Activated CD8-positive, alpha-beta T cell treated with anti-CD3 and anti-CD28 coated beads for 36 hours (primary cell): ENCODE measurements at regions not wholly inside any gene's neighbourhood (a gene's known extent, or its start where the extent isn't known, plus 50 kb on each side); places are given as distances from the start of the nearest gene placed in this dataset.

Experiments used
- ATAC-seq: fragments of 200-7000 bp; cut with Tn5 transposase; one replicate; pipeline ENCODE4 v1.10.0; 2021; ENCODE audit warnings: mild to moderate bottlenecking, moderate library complexity
- CTCF ChIA-PET: fragments of 350-600 bp; sonication (Branson Sonifier 250); formaldehyde crosslinking; loops from one replicate; lab custom pipeline; 2021; ENCODE audit warnings: antibody characterized with exemption; lab: Charles Lee
- POLR2A ChIA-PET: fragments of 350-600 bp; sonication (Branson Sonifier 250); formaldehyde crosslinking; loops from one replicate; lab custom pipeline; 2021; ENCODE audit warnings: antibody characterized with exemption; lab: Charles Lee
- DNase-seq: peaks from one replicate; pipeline ENCODE4 v3.0.0-alpha.2; 2020
- H3K27ac Mint-ChIP-seq: one replicate; pipeline ENCODE4 v1.8.0; 2021; ENCODE audit warnings: mild to moderate bottlenecking, mixed read lengths
- H3K27me3 Mint-ChIP-seq: one replicate; pipeline ENCODE4 v1.8.0; 2021; ENCODE audit warnings: mixed read lengths
- H3K36me3 Mint-ChIP-seq: one replicate; pipeline ENCODE4 v1.8.0; 2021; ENCODE audit warnings: low read depth, mixed read lengths
- H3K4me1 Mint-ChIP-seq: one replicate; pipeline ENCODE4 v1.8.0; 2021; ENCODE audit warnings: low read depth, mixed read lengths
- H3K4me3 Mint-ChIP-seq: one replicate; pipeline ENCODE4 v1.8.0; 2021; ENCODE audit warnings: mild to moderate bottlenecking, moderate library complexity, mixed read lengths
- H3K9me3 Mint-ChIP-seq: one replicate; pipeline ENCODE4 v1.8.0; 2021; ENCODE audit warnings: mixed read lengths
- intact Hi-C: fragments of 100-400 bp; cut with micrococcal nuclease; formaldehyde crosslinking; loops from one replicate; pipeline ENCODE4 v1.10.0; 2022
- TF ChIP-seq, protein P1 (sequence below): fragments of 200-600 bp; IDR thresholded peaks from one replicate; pipeline ENCODE4 v1.8.0; 2022; ENCODE audit warnings: antibody characterized with exemption, mild to moderate bottlenecking

DNA sequence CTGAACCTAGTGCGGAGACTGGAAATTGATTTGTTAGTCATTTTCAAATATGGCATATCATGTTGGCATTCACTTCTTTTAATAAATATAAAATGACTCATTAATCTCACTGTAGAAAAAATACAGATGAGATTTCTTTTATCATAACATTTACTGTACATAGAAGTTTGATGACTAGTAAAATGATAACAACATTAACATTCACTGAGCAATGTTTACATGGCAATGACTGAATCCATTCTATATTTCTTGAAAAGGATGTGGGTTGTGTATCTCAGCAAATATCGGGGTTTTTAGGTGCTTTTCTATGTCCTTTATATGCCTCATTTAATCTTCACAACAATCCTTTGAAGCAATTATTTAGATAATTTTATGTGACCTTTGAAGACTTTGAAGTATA, 920.9 kb upstream of the FAT3 start:
- no peak overlapping the region for H3K4me3 Mint-ChIP-seq
- intact Hi-C loops: no loop called here
- TF ChIP-seq, protein P1, sequence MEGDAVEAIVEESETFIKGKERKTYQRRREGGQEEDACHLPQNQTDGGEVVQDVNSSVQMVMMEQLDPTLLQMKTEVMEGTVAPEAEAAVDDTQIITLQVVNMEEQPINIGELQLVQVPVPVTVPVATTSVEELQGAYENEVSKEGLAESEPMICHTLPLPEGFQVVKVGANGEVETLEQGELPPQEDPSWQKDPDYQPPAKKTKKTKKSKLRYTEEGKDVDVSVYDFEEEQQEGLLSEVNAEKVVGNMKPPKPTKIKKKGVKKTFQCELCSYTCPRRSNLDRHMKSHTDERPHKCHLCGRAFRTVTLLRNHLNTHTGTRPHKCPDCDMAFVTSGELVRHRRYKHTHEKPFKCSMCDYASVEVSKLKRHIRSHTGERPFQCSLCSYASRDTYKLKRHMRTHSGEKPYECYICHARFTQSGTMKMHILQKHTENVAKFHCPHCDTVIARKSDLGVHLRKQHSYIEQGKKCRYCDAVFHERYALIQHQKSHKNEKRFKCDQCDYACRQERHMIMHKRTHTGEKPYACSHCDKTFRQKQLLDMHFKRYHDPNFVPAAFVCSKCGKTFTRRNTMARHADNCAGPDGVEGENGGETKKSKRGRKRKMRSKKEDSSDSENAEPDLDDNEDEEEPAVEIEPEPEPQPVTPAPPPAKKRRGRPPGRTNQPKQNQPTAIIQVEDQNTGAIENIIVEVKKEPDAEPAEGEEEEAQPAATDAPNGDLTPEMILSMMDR: no peak
- H3K9me3 Mint-ChIP-seq: peaks cover 7% of the 10 kb centered on the region
- H3K27ac Mint-ChIP-seq: no peak overlapping the region
- DNase-seq (no peak), ATAC-seq (no peak)
- CTCF ChIA-PET: no interaction called here
- H3K27me3 Mint-ChIP-seq: no peaks in the 10 kb centered on the region
- H3K36me3 Mint-ChIP-seq: no peaks in the 10 kb centered on the region
- no peaks in the 10 kb centered on the region for H3K4me1 Mint-ChIP-seq
- POLR2A ChIA-PET: no interaction called here

DNA sequence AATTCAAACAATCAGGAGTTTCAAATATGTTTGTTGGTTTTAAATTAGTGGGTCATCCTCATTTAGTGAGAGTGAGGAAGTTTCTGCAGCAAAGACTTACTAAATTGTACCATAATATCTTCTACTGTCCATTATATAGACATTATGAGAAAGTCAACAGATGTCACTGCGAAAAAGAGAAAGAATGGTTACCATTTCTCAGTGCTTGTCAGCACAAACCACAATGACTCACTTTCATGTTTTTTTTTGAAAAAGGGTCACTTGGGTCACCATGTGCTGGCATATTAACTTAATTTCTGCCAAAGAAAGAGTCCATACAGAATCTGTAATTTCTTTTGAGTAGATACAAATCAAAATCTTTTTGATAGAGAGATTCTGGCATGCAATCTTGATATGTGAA, 924.6 kb upstream of the FAT3 start:
- ChIA-PET POLR2A (no interaction called here), CTCF (no interaction called here)
- no peaks in the 10 kb centered on the region for H3K36me3 Mint-ChIP-seq
- no peaks in the 10 kb centered on the region for H3K27me3 Mint-ChIP-seq
- H3K4me3 Mint-ChIP-seq: no peak overlapping the region
- DNase-seq (no peak), ATAC-seq (no peak)
- H3K27ac Mint-ChIP-seq: no peak overlapping the region
- no peaks in the 10 kb centered on the region for H3K4me1 Mint-ChIP-seq
- TF ChIP-seq, protein P1: no peak
- intact Hi-C loops: no loop called here
- H3K9me3 Mint-ChIP-seq: peaks cover 9% of the 10 kb centered on the region

DNA sequence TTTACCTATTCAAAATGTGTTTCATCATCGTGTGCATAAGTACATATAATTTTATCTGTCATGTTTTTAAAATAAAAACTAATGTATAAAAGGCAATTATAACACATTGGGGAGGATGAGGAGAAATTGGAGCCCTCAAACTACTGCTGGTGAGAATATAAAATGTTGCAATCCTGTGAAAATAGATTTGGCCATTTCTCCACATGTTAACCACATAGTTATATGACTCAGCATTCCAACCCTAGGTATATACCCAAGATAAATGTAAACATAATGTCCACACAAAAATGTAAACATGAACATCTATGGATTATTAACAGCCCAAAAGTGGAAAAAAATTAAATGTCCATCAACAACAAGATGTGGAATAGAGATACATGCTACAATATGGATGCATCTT, 928.0 kb upstream of the FAT3 start:
- ATAC-seq (no peak), DNase-seq (no peak)
- Mint-ChIP-seq H3K4me1 (no peaks in the 10 kb centered on the region), H3K9me3 (peaks cover 2% of the 10 kb centered on the region), H3K27ac (no peak overlapping the region), H3K4me3 (no peak overlapping the region), H3K27me3 (no peaks in the 10 kb centered on the region), H3K36me3 (no peaks in the 10 kb centered on the region)
- TF ChIP-seq, protein P1: no peak
- intact Hi-C loops: no loop called here
- ChIA-PET CTCF (no interaction called here), POLR2A (no interaction called here)

DNA sequence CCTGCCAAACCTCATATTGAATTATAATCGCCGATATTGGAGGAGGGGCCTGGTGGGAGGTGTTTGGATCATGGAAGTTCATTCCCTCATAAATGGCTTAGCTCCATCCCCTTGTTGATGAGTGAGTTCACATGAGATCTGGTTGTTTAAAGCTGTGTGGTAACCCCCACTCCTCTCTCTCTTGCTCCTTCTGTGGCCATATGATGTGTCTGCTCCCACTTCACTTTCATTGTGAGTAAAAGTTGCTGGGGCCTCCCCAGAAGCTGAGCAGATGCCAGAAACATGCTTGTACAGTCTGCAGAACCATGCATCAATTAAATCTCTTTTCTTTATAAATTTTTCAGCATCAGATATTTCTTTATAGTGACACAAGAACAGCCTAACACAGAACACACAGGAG, 929.0 kb upstream of the FAT3 start:
- Mint-ChIP-seq H3K27ac (no peak overlapping the region), H3K9me3 (peaks cover 2% of the 10 kb centered on the region)
- no peak for ATAC-seq

DNA sequence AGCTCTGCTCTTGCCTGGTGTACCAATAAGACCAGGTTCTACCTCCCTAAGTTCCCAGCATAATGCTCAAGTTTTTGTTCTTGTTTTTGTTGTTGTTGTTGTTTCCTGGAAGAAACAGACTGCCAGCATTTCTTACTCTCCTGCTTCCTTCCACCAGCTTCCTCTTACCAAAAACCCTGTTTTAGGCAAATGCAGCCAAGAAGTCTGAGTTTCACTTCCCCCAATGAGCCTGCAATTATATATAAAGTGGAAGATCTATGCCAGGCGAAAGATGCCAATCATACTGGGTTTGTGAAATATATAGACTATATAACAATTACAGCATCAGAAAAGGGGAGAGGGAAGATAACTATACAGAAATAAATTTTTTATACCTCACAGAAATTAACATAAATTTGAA, 931.5 kb upstream of the FAT3 start:
- ATAC-seq (no peak), DNase-seq (no peak)
- H3K36me3 Mint-ChIP-seq: no peaks in the 10 kb centered on the region
- H3K27ac Mint-ChIP-seq: no peak overlapping the region
- H3K9me3 Mint-ChIP-seq: peaks cover 2% of the 10 kb centered on the region
- H3K27me3 Mint-ChIP-seq: no peaks in the 10 kb centered on the region
- H3K4me3 Mint-ChIP-seq: no peak overlapping the region
- no peaks in the 10 kb centered on the region for H3K4me1 Mint-ChIP-seq
- ChIA-PET CTCF (no interaction called here), POLR2A (no interaction called here)
- TF ChIP-seq, protein P1: no peak
- intact Hi-C loops: no loop called here

More for the DNA sequence above, 929.0 kb upstream of the FAT3 start:
- intact Hi-C loops: no loop called here
- no peak for DNase-seq
- TF ChIP-seq, protein P1: no peak
- no peaks in the 10 kb centered on the region for H3K27me3 Mint-ChIP-seq
- no peak overlapping the region for H3K4me3 Mint-ChIP-seq
- CTCF ChIA-PET: no interaction called here
- H3K4me1 Mint-ChIP-seq: no peaks in the 10 kb centered on the region
- POLR2A ChIA-PET: no interaction called here
- H3K36me3 Mint-ChIP-seq: no peaks in the 10 kb centered on the region
